ENCODE measurements at regions not wholly inside any gene's neighbourhood (a gene's known extent, or its start where the extent isn't known, plus 50 kb on each side); places are given as distances from the start of the nearest gene placed in this dataset.

DNA sequence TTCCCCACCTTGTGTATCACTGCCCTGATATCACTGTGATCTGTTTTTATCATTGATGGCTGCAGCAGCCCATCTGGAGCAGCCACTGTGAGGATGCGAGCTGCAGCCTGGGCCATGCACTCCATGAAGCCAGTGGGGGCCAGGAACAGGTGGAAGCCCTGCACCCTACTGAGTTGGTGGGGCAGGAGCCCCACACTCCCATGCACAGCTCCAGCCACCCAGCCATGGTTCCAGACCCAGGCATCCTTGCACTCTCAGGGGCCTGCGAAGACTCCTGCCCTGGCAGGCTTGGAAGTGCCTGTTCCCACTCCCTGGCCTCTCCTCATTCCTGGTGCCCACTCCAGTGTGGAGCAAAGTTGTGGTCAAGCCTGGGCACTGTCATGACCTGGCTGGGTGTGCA, 424.0 kb upstream of the FZD8 start:
- H3K9ac ChIP-seq (ENCODE audit: low read length): no peak overlapping the region
- intact Hi-C loops (cut with micrococcal nuclease): no loop called here
- H3K27ac ChIP-seq (ENCODE audit: low read depth, low read length): no peak overlapping the region

More for the DNA sequence above, 424.0 kb upstream of the FZD8 start:
- no peaks in the 10 kb centered on the region for H3K9me2 ChIP-seq (ENCODE audit: insufficient read depth)
- ChIA-PET CTCF (no interaction called here), RAD21 (ENCODE audit: low non-redundant PET in 1 of 2, low total read pairs in 2 of 2, uncharacterized antibody in 2 of 2, unreplicated experiment in 2 of 2) (no interaction called here), POLR2A (no interaction called here)
- BruUV-seq (replicated peaks): no TSS peak
- H3K4me1 ChIP-seq (ENCODE audit: control insufficient read depth in 1 of 2, insufficient read depth in 2 of 2, low read length in 2 of 2): no peaks in the 10 kb centered on the region
- TF ChIP-seq YY1 (IDR thresholded peaks at IDR 0.05; ENCODE audit: extremely low read depth, insufficient replicate concordance, low read depth, low read length): no peak
- TF ChIP-seq ELF1 (IDR thresholded peaks at IDR 0.05; ENCODE audit: borderline replicate concordance, low read depth): no peak
- TF ChIP-seq CEBPB (IDR thresholded peaks at IDR 0.05; ENCODE audit: low read depth): no peak
- TF ChIP-seq, protein P1, sequence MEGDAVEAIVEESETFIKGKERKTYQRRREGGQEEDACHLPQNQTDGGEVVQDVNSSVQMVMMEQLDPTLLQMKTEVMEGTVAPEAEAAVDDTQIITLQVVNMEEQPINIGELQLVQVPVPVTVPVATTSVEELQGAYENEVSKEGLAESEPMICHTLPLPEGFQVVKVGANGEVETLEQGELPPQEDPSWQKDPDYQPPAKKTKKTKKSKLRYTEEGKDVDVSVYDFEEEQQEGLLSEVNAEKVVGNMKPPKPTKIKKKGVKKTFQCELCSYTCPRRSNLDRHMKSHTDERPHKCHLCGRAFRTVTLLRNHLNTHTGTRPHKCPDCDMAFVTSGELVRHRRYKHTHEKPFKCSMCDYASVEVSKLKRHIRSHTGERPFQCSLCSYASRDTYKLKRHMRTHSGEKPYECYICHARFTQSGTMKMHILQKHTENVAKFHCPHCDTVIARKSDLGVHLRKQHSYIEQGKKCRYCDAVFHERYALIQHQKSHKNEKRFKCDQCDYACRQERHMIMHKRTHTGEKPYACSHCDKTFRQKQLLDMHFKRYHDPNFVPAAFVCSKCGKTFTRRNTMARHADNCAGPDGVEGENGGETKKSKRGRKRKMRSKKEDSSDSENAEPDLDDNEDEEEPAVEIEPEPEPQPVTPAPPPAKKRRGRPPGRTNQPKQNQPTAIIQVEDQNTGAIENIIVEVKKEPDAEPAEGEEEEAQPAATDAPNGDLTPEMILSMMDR (IDR thresholded peaks at IDR 0.05 in 2 of 3, conservative IDR thresholded peaks at IDR 0.05 in 1 of 3; ENCODE audit: borderline replicate concordance in 1 of 3, insufficient read depth in 1 of 3, low read depth in 2 of 3, low read length in 2 of 3): no peak
- TF ChIP-seq POLR2AphosphoS5 (IDR thresholded peaks at IDR 0.05; ENCODE audit: low read depth, low read length): no peak
- TF ChIP-seq, protein P2, sequence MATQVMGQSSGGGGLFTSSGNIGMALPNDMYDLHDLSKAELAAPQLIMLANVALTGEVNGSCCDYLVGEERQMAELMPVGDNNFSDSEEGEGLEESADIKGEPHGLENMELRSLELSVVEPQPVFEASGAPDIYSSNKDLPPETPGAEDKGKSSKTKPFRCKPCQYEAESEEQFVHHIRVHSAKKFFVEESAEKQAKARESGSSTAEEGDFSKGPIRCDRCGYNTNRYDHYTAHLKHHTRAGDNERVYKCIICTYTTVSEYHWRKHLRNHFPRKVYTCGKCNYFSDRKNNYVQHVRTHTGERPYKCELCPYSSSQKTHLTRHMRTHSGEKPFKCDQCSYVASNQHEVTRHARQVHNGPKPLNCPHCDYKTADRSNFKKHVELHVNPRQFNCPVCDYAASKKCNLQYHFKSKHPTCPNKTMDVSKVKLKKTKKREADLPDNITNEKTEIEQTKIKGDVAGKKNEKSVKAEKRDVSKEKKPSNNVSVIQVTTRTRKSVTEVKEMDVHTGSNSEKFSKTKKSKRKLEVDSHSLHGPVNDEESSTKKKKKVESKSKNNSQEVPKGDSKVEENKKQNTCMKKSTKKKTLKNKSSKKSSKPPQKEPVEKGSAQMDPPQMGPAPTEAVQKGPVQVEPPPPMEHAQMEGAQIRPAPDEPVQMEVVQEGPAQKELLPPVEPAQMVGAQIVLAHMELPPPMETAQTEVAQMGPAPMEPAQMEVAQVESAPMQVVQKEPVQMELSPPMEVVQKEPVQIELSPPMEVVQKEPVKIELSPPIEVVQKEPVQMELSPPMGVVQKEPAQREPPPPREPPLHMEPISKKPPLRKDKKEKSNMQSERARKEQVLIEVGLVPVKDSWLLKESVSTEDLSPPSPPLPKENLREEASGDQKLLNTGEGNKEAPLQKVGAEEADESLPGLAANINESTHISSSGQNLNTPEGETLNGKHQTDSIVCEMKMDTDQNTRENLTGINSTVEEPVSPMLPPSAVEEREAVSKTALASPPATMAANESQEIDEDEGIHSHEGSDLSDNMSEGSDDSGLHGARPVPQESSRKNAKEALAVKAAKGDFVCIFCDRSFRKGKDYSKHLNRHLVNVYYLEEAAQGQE (IDR thresholded peaks at IDR 0.05; ENCODE audit: low read depth): no peak
- TF ChIP-seq ZNF274 (IDR thresholded peaks at IDR 0.05; ENCODE audit: low read depth, low read length): no peak
- TF ChIP-seq, protein P3, sequence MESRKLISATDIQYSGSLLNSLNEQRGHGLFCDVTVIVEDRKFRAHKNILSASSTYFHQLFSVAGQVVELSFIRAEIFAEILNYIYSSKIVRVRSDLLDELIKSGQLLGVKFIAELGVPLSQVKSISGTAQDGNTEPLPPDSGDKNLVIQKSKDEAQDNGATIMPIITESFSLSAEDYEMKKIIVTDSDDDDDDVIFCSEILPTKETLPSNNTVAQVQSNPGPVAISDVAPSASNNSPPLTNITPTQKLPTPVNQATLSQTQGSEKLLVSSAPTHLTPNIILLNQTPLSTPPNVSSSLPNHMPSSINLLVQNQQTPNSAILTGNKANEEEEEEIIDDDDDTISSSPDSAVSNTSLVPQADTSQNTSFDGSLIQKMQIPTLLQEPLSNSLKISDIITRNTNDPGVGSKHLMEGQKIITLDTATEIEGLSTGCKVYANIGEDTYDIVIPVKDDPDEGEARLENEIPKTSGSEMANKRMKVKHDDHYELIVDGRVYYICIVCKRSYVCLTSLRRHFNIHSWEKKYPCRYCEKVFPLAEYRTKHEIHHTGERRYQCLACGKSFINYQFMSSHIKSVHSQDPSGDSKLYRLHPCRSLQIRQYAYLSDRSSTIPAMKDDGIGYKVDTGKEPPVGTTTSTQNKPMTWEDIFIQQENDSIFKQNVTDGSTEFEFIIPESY (IDR thresholded peaks at IDR 0.05; ENCODE audit: extremely low read depth, insufficient replicate concordance, low read length): no peak
- no peak for TF ChIP-seq RAD21 (IDR thresholded peaks at IDR 0.05; ENCODE audit: low read depth)
- no peak for TF ChIP-seq FOSL1 (IDR thresholded peaks at IDR 0.05; ENCODE audit: low read depth)
- TF ChIP-seq SIN3A (IDR thresholded peaks at IDR 0.05; ENCODE audit: low read depth): no peak
- TF ChIP-seq, protein P4, sequence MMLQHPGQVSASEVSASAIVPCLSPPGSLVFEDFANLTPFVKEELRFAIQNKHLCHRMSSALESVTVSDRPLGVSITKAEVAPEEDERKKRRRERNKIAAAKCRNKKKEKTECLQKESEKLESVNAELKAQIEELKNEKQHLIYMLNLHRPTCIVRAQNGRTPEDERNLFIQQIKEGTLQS (IDR thresholded peaks at IDR 0.05): no peak
- no peak overlapping the region for H3K4me3 ChIP-seq (replicated peaks in 1 of 2; ENCODE audit: low read depth in 1 of 2, low read length in 2 of 2)
- H3K79me2 ChIP-seq (ENCODE audit: insufficient read depth, low read length): no peaks in the 10 kb centered on the region
- H3K27me3 ChIP-seq (ENCODE audit: insufficient read depth, low read length): no peaks in the 10 kb centered on the region
- H3K4me2 ChIP-seq (ENCODE audit: low read length): no peak overlapping the region
- no peaks in the 10 kb centered on the region for H4K20me1 ChIP-seq (ENCODE audit: insufficient read depth)
- H2AFZ ChIP-seq (ENCODE audit: low read depth, low read length, poor library complexity, severe bottlenecking): no peak overlapping the region
- peaks cover 0 to 17% of the 10 kb centered on the region in 2 experiments; a peak in 2 of 4 replicates for H3K9me3 ChIP-seq (ENCODE audit: control insufficient read depth in 1 of 2, insufficient read depth in 1 of 2, low read depth in 1 of 2, low read length in 2 of 2)
- H3K36me3 ChIP-seq (ENCODE audit: control insufficient read depth in 1 of 2, insufficient read depth in 2 of 2, low read length in 2 of 2): no peaks in the 10 kb centered on the region
- no peak for ATAC-seq
- DNase-seq (ENCODE audit: low read depth, low spot score): no peak
